CD4-positive, alpha-beta T cell (primary cell): ENCODE measurements at regions not wholly inside any gene's neighbourhood (a gene's known extent, or its start where the extent isn't known, plus 50 kb on each side); places are given as distances from the start of the nearest gene placed in this dataset.

ENCODE experiments used
- ATAC-seq: fragments of 200-7000 bp; cut with Tn5 transposase; one replicate; pipeline ENCODE4 v1.10.0; 2022; ENCODE audit warnings: mild to moderate bottlenecking; ENCODE audit not compliant: poor library complexity
- CTCF ChIA-PET: fragments of 350-600 bp; sonication (Branson Sonifier 250); formaldehyde crosslinking; loops from one replicate; lab custom pipeline; 2021; ENCODE audit warnings: antibody characterized with exemption, inconsistent platforms; lab: Charles Lee
- POLR2A ChIA-PET: fragments of 350-600 bp; sonication (Branson Sonifier 250); formaldehyde crosslinking; loops from one replicate; lab custom pipeline; 2021; ENCODE audit warnings: antibody characterized with exemption, inconsistent platforms; lab: Charles Lee
- DNase-seq, 14 experiments: peaks; one replicate each; pipeline ENCODE4 v3.0.0-alpha.2; 2013 to 2020; ENCODE audit warnings: mixed read lengths in 2 of 14
- H3K27ac ChIP-seq, 2 donors: one replicate each; pipeline versions ENCODE4 v1.5.1 to v1.7.0; 2013; ENCODE audit warnings: low read length in 2 of 2, low read depth in 1 of 2, mild to moderate bottlenecking in 1 of 2
- H3K27me3 ChIP-seq, 2 experiments: 1 replicate in 1 of 2; 2 replicates in 1 of 2; pipeline versions ENCODE4 v1.6.1 to v1.7.0; 2013; ENCODE audit warnings: low read length in 2 of 2, control low read depth in 1 of 2, mild to moderate bottlenecking in 1 of 2, moderate library complexity in 1 of 2; ENCODE audit not compliant: insufficient read depth in 2 of 2, control insufficient read depth in 1 of 2
- H3K36me3 ChIP-seq: one replicate; pipeline ENCODE4 v1.6.1; 2013; ENCODE audit warnings: low read length, control low read depth; ENCODE audit not compliant: insufficient read depth
- H3K4me1 ChIP-seq: one replicate; pipeline ENCODE4 v1.6.1; 2013; ENCODE audit warnings: low read length, control low read depth; ENCODE audit not compliant: insufficient read depth
- H3K4me3 ChIP-seq: one replicate; pipeline ENCODE4 v1.5.1; 2013; ENCODE audit warnings: mild to moderate bottlenecking, low read length, moderate library complexity
- H3K9me3 ChIP-seq, 2 experiments: 1 replicate in 1 of 2; 2 replicates in 1 of 2; pipeline versions ENCODE4 v1.6.1 to v1.7.0; 2013; ENCODE audit warnings: low read length in 2 of 2, mild to moderate bottlenecking in 2 of 2, control low read depth in 1 of 2, moderate library complexity in 1 of 2; ENCODE audit not compliant: control insufficient read depth in 1 of 2, insufficient read depth in 1 of 2
- H3K27ac Mint-ChIP-seq: one replicate; pipeline ENCODE4 v1.8.0; 2020; ENCODE audit warnings: mixed read lengths
- H3K27me3 Mint-ChIP-seq: one replicate; pipeline ENCODE4 v1.8.0; 2021; ENCODE audit warnings: mixed read lengths
- H3K36me3 Mint-ChIP-seq: one replicate; pipeline ENCODE4 v1.8.0; 2021; ENCODE audit warnings: low read depth, mixed read lengths
- H3K4me1 Mint-ChIP-seq: one replicate; pipeline ENCODE4 v1.8.0; 2021; ENCODE audit warnings: low read depth, mixed read lengths
- H3K4me3 Mint-ChIP-seq: one replicate; pipeline ENCODE4 v1.8.0; 2020; ENCODE audit warnings: mild to moderate bottlenecking, mixed read lengths
- H3K9me3 Mint-ChIP-seq: one replicate; pipeline ENCODE4 v1.8.0; 2020; ENCODE audit warnings: mixed read lengths
- CTCF ChIP-seq: fragments of 200-600 bp; IDR thresholded peaks from one replicate; pipeline ENCODE4 v1.8.0; 2022; ENCODE audit warnings: antibody characterized with exemption, mild to moderate bottlenecking
- intact Hi-C, 2 experiments: fragments of 100-400 bp; cut with DNase I in 1 of 2; cut with micrococcal nuclease in 1 of 2; formaldehyde crosslinking; loops; one replicate each; pipeline versions ENCODE4 v1.15.1 to v1.9.0; 2023 to 2025; cut with DNase I, micrococcal nuclease

GRCh38 chr14:47821135-47821534 is 145.7 kb upstream of the MDGA2 start:
- Mint-ChIP-seq H3K9me3 (peaks cover 11% of the 10 kb centered on the region), H3K4me3 (no peak overlapping the region), H3K4me1 (no peaks in the 10 kb centered on the region), H3K27me3 (no peaks in the 10 kb centered on the region), H3K27ac (no peak overlapping the region), H3K36me3 (no peaks in the 10 kb centered on the region)
- ChIA-PET POLR2A (no interaction called here), CTCF (no interaction called here)
- Histone ChIP-seq H3K4me1 (no peaks in the 10 kb centered on the region), H3K9me3 (peaks cover 0 to 9% of the 10 kb centered on the region in 2 experiments), H3K27me3 (no peaks in the 10 kb centered on the region), H3K27ac (no peak overlapping the region), H3K36me3 (no peaks in the 10 kb centered on the region), H3K4me3 (no peak overlapping the region)
- ATAC-seq (no peak), DNase-seq (no peak)
- intact Hi-C loops = no loop called here
- TF ChIP-seq CTCF = no peak

GRCh38 chr14:47790477-47790876 is 115.1 kb upstream of the MDGA2 start:
- no peak overlapping the region for H3K27ac Mint-ChIP-seq
- no peak overlapping the region for H3K4me3 Mint-ChIP-seq
- ChIA-PET CTCF (no interaction called here), POLR2A (no interaction called here)
- no peaks in the 10 kb centered on the region for H3K27me3 ChIP-seq
- no peak overlapping the region for H3K27ac ChIP-seq
- TF ChIP-seq CTCF = no peak
- no peaks in the 10 kb centered on the region for H3K4me1 Mint-ChIP-seq
- no peaks in the 10 kb centered on the region for H3K4me1 ChIP-seq
- H3K36me3 Mint-ChIP-seq = no peaks in the 10 kb centered on the region
- DNase-seq (no peak), ATAC-seq (no peak)
- peaks cover 5% of the 10 kb centered on the region for H3K9me3 Mint-ChIP-seq
- H3K4me3 ChIP-seq = no peak overlapping the region
- peaks cover 0 to 8% of the 10 kb centered on the region in 2 experiments for H3K9me3 ChIP-seq
- intact Hi-C loops = no loop called here
- no peaks in the 10 kb centered on the region for H3K36me3 ChIP-seq
- H3K27me3 Mint-ChIP-seq = no peaks in the 10 kb centered on the region

- ATAC-seq (no peak), DNase-seq (no peak)
- Mint-ChIP-seq H3K36me3 (no peaks in the 10 kb centered on the region), H3K4me3 (no peak overlapping the region), H3K27ac (no peak overlapping the region), H3K9me3 (peaks cover 4% of the 10 kb centered on the region), H3K27me3 (no peaks in the 10 kb centered on the region), H3K4me1 (no peaks in the 10 kb centered on the region)
- ChIA-PET CTCF (no interaction called here), POLR2A (no interaction called here)
- TF ChIP-seq CTCF = no peak
- intact Hi-C loops = no loop called here
- H3K4me1 ChIP-seq = no peaks in the 10 kb centered on the region
- H3K27ac ChIP-seq = no peak overlapping the region
- H3K4me3 ChIP-seq = no peak overlapping the region
- H3K36me3 ChIP-seq = no peaks in the 10 kb centered on the region
- H3K27me3 ChIP-seq = no peaks in the 10 kb centered on the region
- no peaks in the 10 kb centered on the region for H3K9me3 ChIP-seq
These were observed 109.7 kb upstream of the MDGA2 start for GRCh38 chr14:47785058-47785457.
